GM23338 (cell line): ENCODE measurements at regions not wholly inside any gene's neighbourhood (a gene's known extent, or its start where the extent isn't known, plus 50 kb on each side); places are given as distances from the start of the nearest gene placed in this dataset.

Experiments
- ATAC-seq: fragments of 200-7000 bp; cut with Tn5 transposase; 3 replicates; pipeline ENCODE4 v1.9.1; 2020
- DNase-seq: peaks from one replicate; pipeline ENCODE4 v3.0.0-alpha.2; 2015; ENCODE audit warnings: low spot score
- H2AFZ ChIP-seq: fragments of 200-600 bp; sonication (generic); 2 replicates; pipeline ENCODE4 v1.8.0; 2016; ENCODE audit warnings: antibody characterized with exemption, mild to moderate bottlenecking, moderate library complexity
- H3F3A ChIP-seq: fragments of 200-600 bp; sonication (generic); replicated peaks from 2 replicates; pipeline ENCODE4 v1.8.0; 2017; ENCODE audit warnings: antibody characterized with exemption, mixed run types, low read depth
- H3K27ac ChIP-seq: fragments of 200-600 bp; sonication (generic); 2 replicates; pipeline ENCODE4 v1.6.1; 2016; ENCODE audit warnings: low read depth
- H3K27me3 ChIP-seq: fragments of 200-600 bp; sonication (generic); 2 replicates; pipeline ENCODE4 v1.8.0; 2016; ENCODE audit warnings: mild to moderate bottlenecking, mixed run types, moderate library complexity; ENCODE audit not compliant: insufficient read depth
- H3K36me3 ChIP-seq: fragments of 200-600 bp; sonication (generic); 2 replicates; pipeline ENCODE4 v1.8.0; 2016; ENCODE audit warnings: mild to moderate bottlenecking; ENCODE audit not compliant: insufficient read depth
- H3K4me1 ChIP-seq: fragments of 200-600 bp; sonication (generic); 2 replicates; pipeline ENCODE4 v1.8.0; 2016; ENCODE audit warnings: mild to moderate bottlenecking, moderate library complexity; ENCODE audit not compliant: insufficient read depth
- H3K4me2 ChIP-seq: fragments of 200-600 bp; sonication (generic); 2 replicates; pipeline ENCODE4 v1.7.1; 2017; ENCODE audit warnings: mixed run types
- H3K4me3 ChIP-seq: fragments of 200-600 bp; sonication (generic); 2 replicates; pipeline ENCODE4 v1.6.1; 2016; ENCODE audit warnings: mixed run types
- H3K79me2 ChIP-seq: fragments of 200-600 bp; sonication (generic); replicated peaks from 2 replicates; pipeline ENCODE4 v1.8.0; 2017; ENCODE audit warnings: mild to moderate bottlenecking; ENCODE audit not compliant: insufficient read depth
- H3K9me2 ChIP-seq: fragments of 200-600 bp; sonication (generic); 2 replicates; pipeline ENCODE4 v1.8.0; 2017; ENCODE audit not compliant: insufficient read depth
- H4K20me1 ChIP-seq: fragments of 200-600 bp; sonication (generic); replicated peaks from 2 replicates; pipeline ENCODE4 v1.8.0; 2017; ENCODE audit warnings: mild to moderate bottlenecking; ENCODE audit not compliant: insufficient read depth
- H3K27ac Mint-ChIP-seq: 2 replicates; pipeline ENCODE4 v1.8.0; 2020; ENCODE audit warnings: inconsistent platforms, mild to moderate bottlenecking, moderate library complexity, mixed read lengths
- H3K27me3 Mint-ChIP-seq: 3 replicates; pipeline ENCODE4 v1.8.0; 2022; ENCODE audit warnings: low read depth, mild to moderate bottlenecking, moderate library complexity, mixed read lengths, inconsistent platforms; ENCODE audit not compliant: insufficient read depth, poor library complexity
- H3K36me3 Mint-ChIP-seq: 3 replicates; pipeline ENCODE4 v1.8.0; 2021; ENCODE audit warnings: low read depth, mild to moderate bottlenecking, inconsistent platforms, moderate library complexity, mixed read lengths
- H3K4me1 Mint-ChIP-seq: 3 replicates; pipeline ENCODE4 v1.8.0; 2020; ENCODE audit warnings: mild to moderate bottlenecking, inconsistent platforms, mixed read lengths
- H3K4me3 Mint-ChIP-seq: 3 replicates; pipeline ENCODE4 v1.8.0; 2021; ENCODE audit warnings: moderate library complexity, mild to moderate bottlenecking, inconsistent platforms, mixed read lengths
- H3K9me3 Mint-ChIP-seq: 3 replicates; pipeline ENCODE4 v1.8.0; 2020; ENCODE audit warnings: moderate library complexity, mild to moderate bottlenecking, inconsistent platforms, mixed read lengths
- JUNB ChIP-seq: IDR thresholded peaks from one replicate; pipeline ENCODE4 v1.6.1; 2016; ENCODE audit warnings: antibody characterized with exemption; ENCODE audit not compliant: unreplicated experiment
- ZNF114 ChIP-seq: fragments of 250-450 bp; sonication (Bioruptor Pico); IDR thresholded peaks from 2 replicates; pipeline ENCODE4 v1.5.0; 2020; ENCODE audit warnings: mild to moderate bottlenecking, moderate library complexity
- ZNF331 ChIP-seq: fragments of 250-450 bp; sonication (Bioruptor Pico); IDR thresholded peaks from 2 replicates; pipeline ENCODE4 v1.5.0; 2020; ENCODE audit warnings: low read depth, mild to moderate bottlenecking, moderate library complexity
- TF ChIP-seq, protein P1 (sequence below): fragments of 250-450 bp; sonication (Bioruptor Pico); IDR thresholded peaks from 2 replicates; pipeline ENCODE4 v1.5.0; 2020; ENCODE audit warnings: mild to moderate bottlenecking, moderate library complexity
- TF ChIP-seq, protein P2 (sequence below): IDR thresholded peaks from one replicate; pipeline ENCODE4 v1.6.1; 2018; ENCODE audit warnings: antibody characterized with exemption; ENCODE audit not compliant: unreplicated experiment
- TF ChIP-seq, protein P3 (sequence below), 2 experiments: fragments of 200-600 bp in 1 of 2; sonication (generic) in 1 of 2; conservative IDR thresholded peaks; 2 replicates each; pipeline versions ENCODE4 v1.5.1 to v1.6.1; 2016 to 2017; ENCODE audit warnings: antibody characterized with exemption in 2 of 2, low read depth in 2 of 2, mild to moderate bottlenecking in 2 of 2, moderate library complexity in 1 of 2

DNA sequence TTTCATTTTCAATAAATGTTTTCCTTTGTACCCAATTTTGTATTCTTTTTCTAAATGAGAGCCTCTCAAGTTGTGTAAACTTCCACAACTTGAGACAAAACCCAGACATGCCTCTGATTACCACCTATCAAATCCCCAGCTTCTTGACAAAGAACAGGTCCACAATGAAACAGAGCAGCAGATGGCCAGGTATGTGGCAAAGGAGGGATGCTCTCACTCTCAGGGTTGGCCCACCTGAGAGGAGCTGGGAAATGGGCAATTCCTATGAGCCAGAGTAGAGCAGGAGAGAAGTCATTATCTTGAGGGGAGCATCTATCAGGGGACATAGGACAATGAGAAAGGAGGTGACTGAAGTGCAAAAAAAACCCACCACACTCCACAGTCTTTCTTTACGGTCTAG lies 273.5 kb upstream of the FAM241A start (continued):
- TF ChIP-seq, protein P1, sequence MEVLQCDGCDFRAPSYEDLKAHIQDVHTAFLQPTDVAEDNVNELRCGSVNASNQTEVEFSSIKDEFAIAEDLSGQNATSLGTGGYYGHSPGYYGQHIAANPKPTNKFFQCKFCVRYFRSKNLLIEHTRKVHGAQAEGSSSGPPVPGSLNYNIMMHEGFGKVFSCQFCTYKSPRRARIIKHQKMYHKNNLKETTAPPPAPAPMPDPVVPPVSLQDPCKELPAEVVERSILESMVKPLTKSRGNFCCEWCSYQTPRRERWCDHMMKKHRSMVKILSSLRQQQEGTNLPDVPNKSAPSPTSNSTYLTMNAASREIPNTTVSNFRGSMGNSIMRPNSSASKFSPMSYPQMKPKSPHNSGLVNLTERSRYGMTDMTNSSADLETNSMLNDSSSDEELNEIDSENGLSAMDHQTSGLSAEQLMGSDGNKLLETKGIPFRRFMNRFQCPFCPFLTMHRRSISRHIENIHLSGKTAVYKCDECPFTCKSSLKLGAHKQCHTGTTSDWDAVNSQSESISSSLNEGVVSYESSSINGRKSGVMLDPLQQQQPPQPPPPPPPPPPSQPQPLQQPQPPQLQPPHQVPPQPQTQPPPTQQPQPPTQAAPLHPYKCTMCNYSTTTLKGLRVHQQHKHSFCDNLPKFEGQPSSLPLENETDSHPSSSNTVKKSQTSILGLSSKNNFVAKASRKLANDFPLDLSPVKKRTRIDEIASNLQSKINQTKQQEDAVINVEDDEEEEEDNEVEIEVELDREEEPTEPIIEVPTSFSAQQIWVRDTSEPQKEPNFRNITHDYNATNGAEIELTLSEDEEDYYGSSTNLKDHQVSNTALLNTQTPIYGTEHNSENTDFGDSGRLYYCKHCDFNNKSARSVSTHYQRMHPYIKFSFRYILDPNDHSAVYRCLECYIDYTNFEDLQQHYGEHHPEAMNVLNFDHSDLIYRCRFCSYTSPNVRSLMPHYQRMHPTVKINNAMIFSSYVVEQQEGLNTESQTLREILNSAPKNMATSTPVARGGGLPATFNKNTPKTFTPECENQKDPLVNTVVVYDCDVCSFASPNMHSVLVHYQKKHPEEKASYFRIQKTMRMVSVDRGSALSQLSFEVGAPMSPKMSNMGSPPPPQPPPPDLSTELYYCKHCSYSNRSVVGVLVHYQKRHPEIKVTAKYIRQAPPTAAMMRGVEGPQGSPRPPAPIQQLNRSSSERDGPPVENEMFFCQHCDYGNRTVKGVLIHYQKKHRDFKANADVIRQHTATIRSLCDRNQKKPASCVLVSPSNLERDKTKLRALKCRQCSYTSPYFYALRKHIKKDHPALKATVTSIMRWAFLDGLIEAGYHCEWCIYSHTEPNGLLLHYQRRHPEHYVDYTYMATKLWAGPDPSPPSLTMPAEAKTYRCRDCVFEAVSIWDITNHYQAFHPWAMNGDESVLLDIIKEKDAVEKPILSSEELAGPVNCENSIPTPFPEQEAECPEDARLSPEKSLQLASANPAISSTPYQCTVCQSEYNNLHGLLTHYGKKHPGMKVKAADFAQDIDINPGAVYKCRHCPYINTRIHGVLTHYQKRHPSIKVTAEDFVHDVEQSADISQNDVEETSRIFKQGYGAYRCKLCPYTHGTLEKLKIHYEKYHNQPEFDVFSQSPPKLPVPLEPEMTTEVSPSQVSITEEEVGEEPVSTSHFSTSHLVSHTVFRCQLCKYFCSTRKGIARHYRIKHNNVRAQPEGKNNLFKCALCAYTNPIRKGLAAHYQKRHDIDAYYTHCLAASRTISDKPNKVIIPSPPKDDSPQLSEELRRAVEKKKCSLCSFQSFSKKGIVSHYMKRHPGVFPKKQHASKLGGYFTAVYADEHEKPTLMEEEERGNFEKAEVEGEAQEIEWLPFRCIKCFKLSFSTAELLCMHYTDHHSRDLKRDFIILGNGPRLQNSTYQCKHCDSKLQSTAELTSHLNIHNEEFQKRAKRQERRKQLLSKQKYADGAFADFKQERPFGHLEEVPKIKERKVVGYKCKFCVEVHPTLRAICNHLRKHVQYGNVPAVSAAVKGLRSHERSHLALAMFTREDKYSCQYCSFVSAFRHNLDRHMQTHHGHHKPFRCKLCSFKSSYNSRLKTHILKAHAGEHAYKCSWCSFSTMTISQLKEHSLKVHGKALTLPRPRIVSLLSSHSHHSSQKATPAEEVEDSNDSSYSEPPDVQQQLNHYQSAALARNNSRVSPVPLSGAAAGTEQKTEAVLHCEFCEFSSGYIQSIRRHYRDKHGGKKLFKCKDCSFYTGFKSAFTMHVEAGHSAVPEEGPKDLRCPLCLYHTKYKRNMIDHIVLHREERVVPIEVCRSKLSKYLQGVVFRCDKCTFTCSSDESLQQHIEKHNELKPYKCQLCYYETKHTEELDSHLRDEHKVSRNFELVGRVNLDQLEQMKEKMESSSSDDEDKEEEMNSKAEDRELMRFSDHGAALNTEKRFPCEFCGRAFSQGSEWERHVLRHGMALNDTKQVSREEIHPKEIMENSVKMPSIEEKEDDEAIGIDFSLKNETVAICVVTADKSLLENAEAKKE = 0 out of 2 replicates have a peak, but pooled peaks have one; percentile 36
- no peak for TF ChIP-seq ZNF114 (CRISPR knock-in tag)
- TF ChIP-seq ZNF331 (CRISPR knock-in tag) = no peak

DNA sequence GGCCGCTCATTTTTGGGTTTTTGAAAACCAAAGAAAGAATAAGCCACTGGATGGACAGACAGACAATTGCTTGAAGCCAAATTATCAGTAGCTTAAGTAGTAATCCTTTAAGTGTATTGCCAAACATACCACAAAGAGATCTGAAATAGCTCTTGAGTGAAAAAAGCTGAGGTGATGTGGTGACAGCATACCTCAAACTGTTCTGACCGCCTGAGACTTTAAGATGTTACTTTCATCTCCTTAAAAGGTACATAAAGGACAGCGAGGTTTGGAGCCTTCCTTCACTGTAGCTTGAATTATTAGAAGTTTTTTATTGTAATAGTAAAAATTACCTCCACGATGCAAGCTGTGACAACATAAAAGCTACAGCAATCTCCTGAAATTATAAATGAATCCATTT lies 271.5 kb upstream of the FAM241A start:
- Histone ChIP-seq H3K4me1 (no peaks in the 10 kb centered on the region), H3K4me2 (no peak overlapping the region), H3K4me3 (no peak overlapping the region), H2AFZ (0 out of 2 replicates have a peak overlapping the region, but pooled peaks have one; percentile 11), H3K36me3 (no peaks in the 10 kb centered on the region), H3K9me2 (no peaks in the 10 kb centered on the region), H3K27ac (no peak overlapping the region), H4K20me1 (no peaks in the 10 kb centered on the region), H3F3A (no peaks in the 10 kb centered on the region), H3K27me3 (no peaks in the 10 kb centered on the region), H3K79me2 (no peaks in the 10 kb centered on the region)
- Mint-ChIP-seq H3K4me1 (peaks cover 6% of the 10 kb centered on the region; the same call in 2 of the 3 replicates), H3K27ac (no peak overlapping the region), H3K36me3 (no peaks in the 10 kb centered on the region), H3K9me3 (no peaks in the 10 kb centered on the region), H3K4me3 (no peak overlapping the region), H3K27me3 (peaks cover 1% of the 10 kb centered on the region)
- ATAC-seq = no peak
- no peak for DNase-seq
- TF ChIP-seq, protein P2, sequence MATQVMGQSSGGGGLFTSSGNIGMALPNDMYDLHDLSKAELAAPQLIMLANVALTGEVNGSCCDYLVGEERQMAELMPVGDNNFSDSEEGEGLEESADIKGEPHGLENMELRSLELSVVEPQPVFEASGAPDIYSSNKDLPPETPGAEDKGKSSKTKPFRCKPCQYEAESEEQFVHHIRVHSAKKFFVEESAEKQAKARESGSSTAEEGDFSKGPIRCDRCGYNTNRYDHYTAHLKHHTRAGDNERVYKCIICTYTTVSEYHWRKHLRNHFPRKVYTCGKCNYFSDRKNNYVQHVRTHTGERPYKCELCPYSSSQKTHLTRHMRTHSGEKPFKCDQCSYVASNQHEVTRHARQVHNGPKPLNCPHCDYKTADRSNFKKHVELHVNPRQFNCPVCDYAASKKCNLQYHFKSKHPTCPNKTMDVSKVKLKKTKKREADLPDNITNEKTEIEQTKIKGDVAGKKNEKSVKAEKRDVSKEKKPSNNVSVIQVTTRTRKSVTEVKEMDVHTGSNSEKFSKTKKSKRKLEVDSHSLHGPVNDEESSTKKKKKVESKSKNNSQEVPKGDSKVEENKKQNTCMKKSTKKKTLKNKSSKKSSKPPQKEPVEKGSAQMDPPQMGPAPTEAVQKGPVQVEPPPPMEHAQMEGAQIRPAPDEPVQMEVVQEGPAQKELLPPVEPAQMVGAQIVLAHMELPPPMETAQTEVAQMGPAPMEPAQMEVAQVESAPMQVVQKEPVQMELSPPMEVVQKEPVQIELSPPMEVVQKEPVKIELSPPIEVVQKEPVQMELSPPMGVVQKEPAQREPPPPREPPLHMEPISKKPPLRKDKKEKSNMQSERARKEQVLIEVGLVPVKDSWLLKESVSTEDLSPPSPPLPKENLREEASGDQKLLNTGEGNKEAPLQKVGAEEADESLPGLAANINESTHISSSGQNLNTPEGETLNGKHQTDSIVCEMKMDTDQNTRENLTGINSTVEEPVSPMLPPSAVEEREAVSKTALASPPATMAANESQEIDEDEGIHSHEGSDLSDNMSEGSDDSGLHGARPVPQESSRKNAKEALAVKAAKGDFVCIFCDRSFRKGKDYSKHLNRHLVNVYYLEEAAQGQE = no peak
- no peak for TF ChIP-seq JUNB
- TF ChIP-seq, protein P3, sequence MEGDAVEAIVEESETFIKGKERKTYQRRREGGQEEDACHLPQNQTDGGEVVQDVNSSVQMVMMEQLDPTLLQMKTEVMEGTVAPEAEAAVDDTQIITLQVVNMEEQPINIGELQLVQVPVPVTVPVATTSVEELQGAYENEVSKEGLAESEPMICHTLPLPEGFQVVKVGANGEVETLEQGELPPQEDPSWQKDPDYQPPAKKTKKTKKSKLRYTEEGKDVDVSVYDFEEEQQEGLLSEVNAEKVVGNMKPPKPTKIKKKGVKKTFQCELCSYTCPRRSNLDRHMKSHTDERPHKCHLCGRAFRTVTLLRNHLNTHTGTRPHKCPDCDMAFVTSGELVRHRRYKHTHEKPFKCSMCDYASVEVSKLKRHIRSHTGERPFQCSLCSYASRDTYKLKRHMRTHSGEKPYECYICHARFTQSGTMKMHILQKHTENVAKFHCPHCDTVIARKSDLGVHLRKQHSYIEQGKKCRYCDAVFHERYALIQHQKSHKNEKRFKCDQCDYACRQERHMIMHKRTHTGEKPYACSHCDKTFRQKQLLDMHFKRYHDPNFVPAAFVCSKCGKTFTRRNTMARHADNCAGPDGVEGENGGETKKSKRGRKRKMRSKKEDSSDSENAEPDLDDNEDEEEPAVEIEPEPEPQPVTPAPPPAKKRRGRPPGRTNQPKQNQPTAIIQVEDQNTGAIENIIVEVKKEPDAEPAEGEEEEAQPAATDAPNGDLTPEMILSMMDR (conservative IDR thresholded peaks at IDR 0.05; ENCODE audit: low read depth in 2 of 2) = no peak
